ENCODE measurements at regions not wholly inside any gene's neighbourhood (a gene's known extent, or its start where the extent isn't known, plus 50 kb on each side); places are given as distances from the start of the nearest gene placed in this dataset.

DNA sequence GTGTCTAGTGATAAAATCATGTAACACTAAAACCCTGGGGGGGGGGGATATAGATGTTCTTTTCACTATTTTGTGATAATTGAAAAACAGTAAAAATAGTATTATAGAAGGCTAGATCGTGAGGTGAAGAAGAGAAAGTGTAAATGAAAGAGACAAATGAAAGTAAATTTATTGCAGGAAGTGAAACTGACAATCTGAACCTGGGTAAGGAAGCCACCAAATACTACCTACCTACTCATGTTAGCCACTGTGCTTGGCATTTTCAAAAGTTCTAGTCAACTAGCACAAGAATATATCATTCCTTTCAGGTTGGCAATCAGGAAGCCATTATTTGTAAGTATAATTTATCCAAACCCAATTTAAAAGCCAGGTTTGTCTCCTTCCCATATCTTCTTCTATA is 1366.1 kb downstream of the FAM133A start (continued):
- TF ChIP-seq EGR1 (IDR thresholded peaks at IDR 0.05; ENCODE audit: borderline replicate concordance, low read depth, low read length) (no peak), SUZ12 (IDR thresholded peaks at IDR 0.05; ENCODE audit: low read length) (no peak), RFX5 (IDR thresholded peaks at IDR 0.05; ENCODE audit: borderline replicate concordance, low read depth, low read length) (no peak), PHF8 (conservative IDR thresholded peaks at IDR 0.05; ENCODE audit: low read depth, low read length) (no peak), SIN3A (conservative IDR thresholded peaks at IDR 0.05 in 1 of 2, IDR thresholded peaks at IDR 0.05 in 1 of 2; ENCODE audit: low read depth in 1 of 2, low read length in 2 of 2) (no peak), CTBP2 (IDR thresholded peaks at IDR 0.05; ENCODE audit: borderline replicate concordance, insufficient read depth, insufficient read length, low read length) (no peak)

Data from H1 (cell line).